ENCODE measurements at regions not wholly inside any gene's neighbourhood (a gene's known extent, or its start where the extent isn't known, plus 50 kb on each side); places are given as distances from the start of the nearest gene placed in this dataset.

- TF ChIP-seq, protein P1, sequence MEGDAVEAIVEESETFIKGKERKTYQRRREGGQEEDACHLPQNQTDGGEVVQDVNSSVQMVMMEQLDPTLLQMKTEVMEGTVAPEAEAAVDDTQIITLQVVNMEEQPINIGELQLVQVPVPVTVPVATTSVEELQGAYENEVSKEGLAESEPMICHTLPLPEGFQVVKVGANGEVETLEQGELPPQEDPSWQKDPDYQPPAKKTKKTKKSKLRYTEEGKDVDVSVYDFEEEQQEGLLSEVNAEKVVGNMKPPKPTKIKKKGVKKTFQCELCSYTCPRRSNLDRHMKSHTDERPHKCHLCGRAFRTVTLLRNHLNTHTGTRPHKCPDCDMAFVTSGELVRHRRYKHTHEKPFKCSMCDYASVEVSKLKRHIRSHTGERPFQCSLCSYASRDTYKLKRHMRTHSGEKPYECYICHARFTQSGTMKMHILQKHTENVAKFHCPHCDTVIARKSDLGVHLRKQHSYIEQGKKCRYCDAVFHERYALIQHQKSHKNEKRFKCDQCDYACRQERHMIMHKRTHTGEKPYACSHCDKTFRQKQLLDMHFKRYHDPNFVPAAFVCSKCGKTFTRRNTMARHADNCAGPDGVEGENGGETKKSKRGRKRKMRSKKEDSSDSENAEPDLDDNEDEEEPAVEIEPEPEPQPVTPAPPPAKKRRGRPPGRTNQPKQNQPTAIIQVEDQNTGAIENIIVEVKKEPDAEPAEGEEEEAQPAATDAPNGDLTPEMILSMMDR (IDR thresholded peaks at IDR 0.05) = no peak
- TF ChIP-seq EZH2 (IDR thresholded peaks at IDR 0.05; ENCODE audit: borderline replicate concordance, insufficient read depth, low read depth, low read length, poor library complexity, severe bottlenecking) = no peak
Observed at GRCh38 chr12:128140551-128140950, 126.4 kb upstream of the TMEM132C start.

All from B cell (primary cell).